ENCODE measurements at regions not wholly inside any gene's neighbourhood (a gene's known extent, or its start where the extent isn't known, plus 50 kb on each side); places are given as distances from the start of the nearest gene placed in this dataset.

- FAIRE-seq (no peak), DNase-seq (ENCODE audit: insufficient read length) (no peak)
- TF ChIP-seq TAF1 (IDR thresholded peaks at IDR 0.05; ENCODE audit: borderline replicate concordance, low read depth, low read length) (no peak), POLR2AphosphoS5 (IDR thresholded peaks at IDR 0.05; ENCODE audit: low read depth, low read length) (no peak), POLR2A (IDR thresholded peaks at IDR 0.05; ENCODE audit: low read depth, low read length) (no peak)
These were observed 286.6 kb upstream of the NRP1 start for GRCh38 chr10:33621101-33621500.

- no peak for FAIRE-seq
- no peak for DNase-seq (ENCODE audit: insufficient read length)
- no peak for TF ChIP-seq POLR2AphosphoS5 (IDR thresholded peaks at IDR 0.05; ENCODE audit: low read depth, low read length)
These were observed 283.7 kb upstream of the NRP1 start for GRCh38 chr10:33618196-33618595.

GRCh38 chr10:33617381-33618080 lies 283.1 kb upstream of the NRP1 start:
- FAIRE-seq (no peak), DNase-seq (ENCODE audit: insufficient read length) (no peak)
- TF ChIP-seq TAF1 (IDR thresholded peaks at IDR 0.05; ENCODE audit: borderline replicate concordance, low read depth, low read length) (no peak), POLR2AphosphoS5 (IDR thresholded peaks at IDR 0.05; ENCODE audit: low read depth, low read length) (no peak), POLR2A (IDR thresholded peaks at IDR 0.05; ENCODE audit: low read depth, low read length) (no peak)

GRCh38 chr10:33616956-33617355 lies 282.5 kb upstream of the NRP1 start:
- DNase-seq (ENCODE audit: insufficient read length) = no peak
- no peak for FAIRE-seq
- TF ChIP-seq TAF1 (IDR thresholded peaks at IDR 0.05; ENCODE audit: borderline replicate concordance, low read depth, low read length) (no peak), POLR2A (IDR thresholded peaks at IDR 0.05; ENCODE audit: low read depth, low read length) (no peak), POLR2AphosphoS5 (IDR thresholded peaks at IDR 0.05; ENCODE audit: low read depth, low read length) (no peak)

- no peak for FAIRE-seq
- DNase-seq (ENCODE audit: insufficient read length) = no peak
- no peak for TF ChIP-seq POLR2A (IDR thresholded peaks at IDR 0.05; ENCODE audit: low read depth, low read length)
- TF ChIP-seq POLR2AphosphoS5 (IDR thresholded peaks at IDR 0.05; ENCODE audit: low read depth, low read length) = no peak
- TF ChIP-seq TAF1 (IDR thresholded peaks at IDR 0.05; ENCODE audit: borderline replicate concordance, low read depth, low read length) = no peak
These were observed 278.1 kb upstream of the NRP1 start for GRCh38 chr10:33612551-33612950.

DNA sequence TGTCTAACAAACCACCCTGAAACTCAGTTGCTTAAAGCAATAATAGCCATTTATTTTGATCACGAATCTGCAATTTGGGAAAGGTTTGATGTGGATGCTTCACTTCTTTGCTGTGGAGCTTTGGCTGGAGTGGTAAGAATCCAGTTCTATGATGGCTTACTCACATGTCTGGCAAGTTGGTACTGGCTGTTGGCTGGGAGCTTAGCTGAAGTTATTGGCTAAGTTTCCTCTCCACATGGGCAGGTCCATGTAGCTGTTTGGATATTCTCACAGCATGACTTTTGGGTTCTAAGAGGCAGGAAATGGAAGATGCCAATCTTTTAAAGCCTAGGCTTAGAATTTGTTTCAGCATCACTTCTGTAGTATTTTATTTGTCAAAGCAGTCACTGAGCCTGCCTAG lies 277.6 kb upstream of the NRP1 start:
- DNase-seq (ENCODE audit: insufficient read length) (no peak), FAIRE-seq (no peak)
- no peak for TF ChIP-seq POLR2A (IDR thresholded peaks at IDR 0.05; ENCODE audit: low read depth, low read length)
- TF ChIP-seq POLR2AphosphoS5 (IDR thresholded peaks at IDR 0.05; ENCODE audit: low read depth, low read length) = no peak
- TF ChIP-seq TAF1 (IDR thresholded peaks at IDR 0.05; ENCODE audit: borderline replicate concordance, low read depth, low read length) = no peak

DNA sequence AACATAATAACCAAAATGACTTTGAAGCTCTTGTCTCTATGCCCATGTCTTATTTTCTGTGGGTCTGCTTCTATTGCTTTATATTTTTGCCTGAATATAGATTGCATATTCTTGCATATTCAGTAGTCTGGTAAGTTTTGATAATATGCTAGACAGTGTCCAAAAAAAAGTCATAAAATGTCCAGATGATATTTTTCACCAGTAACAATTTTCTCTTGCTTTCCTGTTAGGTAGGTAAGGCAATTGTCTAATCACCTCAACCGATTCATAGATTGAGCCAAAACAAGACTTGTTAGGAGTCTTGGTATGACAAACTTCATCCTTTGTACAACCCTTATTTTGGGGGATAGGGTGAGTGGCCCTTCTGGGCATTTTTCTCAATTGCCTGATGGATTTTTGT lies 277.0 kb upstream of the NRP1 start:
- no peak for TF ChIP-seq TAF1 (IDR thresholded peaks at IDR 0.05; ENCODE audit: borderline replicate concordance, low read depth, low read length)
- no peak for TF ChIP-seq POLR2A (IDR thresholded peaks at IDR 0.05; ENCODE audit: low read depth, low read length)
- no peak for TF ChIP-seq POLR2AphosphoS5 (IDR thresholded peaks at IDR 0.05; ENCODE audit: low read depth, low read length)
- FAIRE-seq = no peak
- DNase-seq (ENCODE audit: insufficient read length) = no peak

DNA sequence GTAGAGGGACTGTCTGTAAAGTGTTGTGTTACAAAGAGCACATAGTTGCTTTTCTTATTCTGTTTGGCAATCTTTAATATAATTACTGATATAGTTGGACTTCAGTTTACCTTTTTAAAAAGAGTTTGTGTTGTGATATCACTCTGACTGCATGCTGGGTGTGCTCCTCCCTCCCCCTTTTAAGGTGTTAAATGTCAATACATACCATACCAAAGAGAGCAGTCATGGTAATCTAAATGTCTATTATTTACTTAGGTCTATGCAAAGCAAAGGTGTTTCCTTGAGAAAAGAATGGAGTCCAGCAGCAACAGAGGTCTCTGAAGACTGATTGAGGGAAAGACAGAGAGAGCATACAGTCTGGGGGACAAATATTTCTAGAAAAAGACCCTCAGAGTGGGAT lies 275.1 kb upstream of the NRP1 start:
- DNase-seq (ENCODE audit: insufficient read length) (no peak), FAIRE-seq (no peak)
- TF ChIP-seq POLR2AphosphoS5 (IDR thresholded peaks at IDR 0.05; ENCODE audit: low read depth, low read length) = no peak
- no peak for TF ChIP-seq POLR2A (IDR thresholded peaks at IDR 0.05; ENCODE audit: low read depth, low read length)
- no peak for TF ChIP-seq TAF1 (IDR thresholded peaks at IDR 0.05; ENCODE audit: borderline replicate concordance, low read depth, low read length)

DNA sequence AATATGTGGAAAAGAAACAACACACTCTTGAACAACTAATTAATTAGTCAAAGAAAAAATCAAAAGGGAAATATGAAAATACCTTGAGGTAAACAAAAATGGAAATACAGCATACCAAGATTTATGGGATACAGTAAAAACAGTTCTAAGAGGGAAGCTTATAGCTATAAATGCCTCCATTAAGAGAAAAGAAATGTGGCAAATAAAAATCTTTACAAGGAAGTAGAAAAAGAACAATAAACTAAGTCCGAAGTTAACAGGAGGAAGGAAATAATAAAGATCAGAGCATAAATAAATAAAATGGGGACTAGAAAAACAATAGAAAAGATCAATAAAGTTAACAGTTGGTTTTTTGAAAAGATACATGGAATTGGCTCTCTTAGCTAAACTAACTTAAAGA lies 267.8 kb upstream of the NRP1 start:
- TF ChIP-seq POLR2A (IDR thresholded peaks at IDR 0.05; ENCODE audit: low read depth, low read length) = no peak
- TF ChIP-seq TAF1 (IDR thresholded peaks at IDR 0.05; ENCODE audit: borderline replicate concordance, low read depth, low read length) = no peak
- no peak for TF ChIP-seq POLR2AphosphoS5 (IDR thresholded peaks at IDR 0.05; ENCODE audit: low read depth, low read length)
- FAIRE-seq (no peak), DNase-seq (ENCODE audit: insufficient read length) (no peak)

DNA sequence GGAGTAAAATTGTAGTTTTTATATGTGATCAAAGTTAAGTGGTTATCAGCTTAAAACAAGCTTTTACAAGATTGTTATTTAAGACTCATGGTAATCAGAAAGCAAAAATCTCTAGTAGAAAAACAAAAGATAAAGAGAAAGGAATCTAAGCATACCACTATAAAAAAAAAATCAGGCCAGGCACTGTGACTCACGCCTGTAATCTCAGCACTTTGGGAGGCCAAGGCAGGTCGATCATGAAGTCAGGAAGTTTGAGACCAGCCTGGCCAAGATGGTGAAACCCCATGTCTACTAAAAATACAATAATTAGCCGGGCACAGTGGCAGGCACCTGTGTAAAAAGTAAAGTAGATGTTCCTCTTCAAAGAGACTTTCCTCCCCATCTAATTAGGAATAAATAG lies 265.9 kb upstream of the NRP1 start:
- no peak for DNase-seq (ENCODE audit: insufficient read length)
- FAIRE-seq = no peak
- TF ChIP-seq POLR2A (IDR thresholded peaks at IDR 0.05; ENCODE audit: low read depth, low read length) = no peak
- no peak for TF ChIP-seq POLR2AphosphoS5 (IDR thresholded peaks at IDR 0.05; ENCODE audit: low read depth, low read length)
- no peak for TF ChIP-seq TAF1 (IDR thresholded peaks at IDR 0.05; ENCODE audit: borderline replicate concordance, low read depth, low read length)

DNA sequence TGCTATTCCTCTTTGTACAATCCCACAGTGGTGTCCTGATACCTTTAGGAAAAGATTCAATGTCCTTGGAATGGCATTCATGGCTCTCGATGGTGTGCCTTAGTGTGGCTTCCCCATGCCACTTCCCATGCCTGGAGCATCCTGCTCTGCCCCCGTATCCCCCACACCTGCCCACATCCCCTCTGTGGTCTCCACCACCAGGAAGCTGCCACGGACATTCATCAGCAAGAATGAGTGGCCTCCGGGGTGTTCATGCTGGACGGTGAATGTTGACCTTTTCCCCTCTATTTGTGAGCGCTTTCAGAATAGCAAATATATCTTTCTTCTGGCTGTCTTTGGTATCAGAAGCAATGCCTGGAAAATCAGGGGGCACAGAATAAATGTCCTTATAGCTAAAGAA lies 262.0 kb upstream of the NRP1 start:
- FAIRE-seq (no peak), DNase-seq (ENCODE audit: insufficient read length) (no peak)
- no peak for TF ChIP-seq POLR2AphosphoS5 (IDR thresholded peaks at IDR 0.05; ENCODE audit: low read depth, low read length)
- no peak for TF ChIP-seq POLR2A (IDR thresholded peaks at IDR 0.05; ENCODE audit: low read depth, low read length)
- TF ChIP-seq TAF1 (IDR thresholded peaks at IDR 0.05; ENCODE audit: borderline replicate concordance, low read depth, low read length) = no peak

GRCh38 chr10:33594475-33594874 lies 260.0 kb upstream of the NRP1 start:
- FAIRE-seq (no peak), DNase-seq (ENCODE audit: insufficient read length) (no peak)
- TF ChIP-seq TAF1 (IDR thresholded peaks at IDR 0.05; ENCODE audit: borderline replicate concordance, low read depth, low read length) (no peak), POLR2AphosphoS5 (IDR thresholded peaks at IDR 0.05; ENCODE audit: low read depth, low read length) (no peak), POLR2A (IDR thresholded peaks at IDR 0.05; ENCODE audit: low read depth, low read length) (no peak)
